ENCODE measurements at regions not wholly inside any gene's neighbourhood (a gene's known extent, or its start where the extent isn't known, plus 50 kb on each side); places are given as distances from the start of the nearest gene placed in this dataset.

DNA sequence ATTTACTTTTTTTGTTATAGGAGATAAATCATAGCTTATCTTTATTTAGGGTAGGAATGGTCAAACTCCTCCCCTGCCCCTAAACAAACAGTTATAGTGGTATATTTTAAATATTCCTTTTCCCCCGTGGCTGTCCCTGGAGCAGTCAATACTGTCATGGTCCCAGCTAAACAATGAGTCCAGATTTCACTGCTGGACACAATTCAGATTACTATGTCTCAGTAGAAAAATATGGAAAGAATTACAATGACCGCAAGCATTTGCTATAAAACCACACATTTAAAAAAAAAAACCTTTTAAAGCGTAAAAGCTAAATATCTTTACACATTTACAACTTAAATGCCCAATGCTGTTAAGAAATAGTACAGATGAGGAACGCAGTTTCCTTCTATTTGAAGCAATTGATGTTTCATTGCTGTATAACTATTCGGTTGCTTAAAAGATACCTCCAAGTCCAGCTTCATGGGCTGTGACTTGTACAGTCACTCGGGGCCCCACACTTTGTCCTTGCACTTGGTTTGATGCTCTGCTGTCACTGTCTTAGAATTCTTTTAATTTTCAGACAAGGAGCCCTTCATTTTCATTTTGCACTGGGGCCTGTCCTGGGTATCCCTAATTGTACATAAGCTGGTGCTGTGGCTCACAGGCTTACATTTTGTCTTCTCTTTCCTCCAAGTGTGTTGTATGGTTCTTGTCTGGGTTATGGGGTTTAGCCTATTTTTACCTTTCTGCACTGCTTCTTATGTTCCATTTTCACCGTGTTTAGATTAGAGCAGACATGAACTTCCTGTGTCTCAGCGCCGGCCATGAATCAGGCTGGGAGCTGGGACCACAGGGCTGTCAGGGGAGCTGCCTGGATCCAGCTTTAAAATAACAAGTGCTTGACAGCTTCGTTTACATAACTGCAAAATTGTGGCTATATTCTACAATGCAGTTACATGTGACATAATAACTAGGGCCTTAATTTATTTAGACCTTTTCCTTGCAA is 530.2 kb upstream of the FZD8 start:
- TF ChIP-seq, protein P1, sequence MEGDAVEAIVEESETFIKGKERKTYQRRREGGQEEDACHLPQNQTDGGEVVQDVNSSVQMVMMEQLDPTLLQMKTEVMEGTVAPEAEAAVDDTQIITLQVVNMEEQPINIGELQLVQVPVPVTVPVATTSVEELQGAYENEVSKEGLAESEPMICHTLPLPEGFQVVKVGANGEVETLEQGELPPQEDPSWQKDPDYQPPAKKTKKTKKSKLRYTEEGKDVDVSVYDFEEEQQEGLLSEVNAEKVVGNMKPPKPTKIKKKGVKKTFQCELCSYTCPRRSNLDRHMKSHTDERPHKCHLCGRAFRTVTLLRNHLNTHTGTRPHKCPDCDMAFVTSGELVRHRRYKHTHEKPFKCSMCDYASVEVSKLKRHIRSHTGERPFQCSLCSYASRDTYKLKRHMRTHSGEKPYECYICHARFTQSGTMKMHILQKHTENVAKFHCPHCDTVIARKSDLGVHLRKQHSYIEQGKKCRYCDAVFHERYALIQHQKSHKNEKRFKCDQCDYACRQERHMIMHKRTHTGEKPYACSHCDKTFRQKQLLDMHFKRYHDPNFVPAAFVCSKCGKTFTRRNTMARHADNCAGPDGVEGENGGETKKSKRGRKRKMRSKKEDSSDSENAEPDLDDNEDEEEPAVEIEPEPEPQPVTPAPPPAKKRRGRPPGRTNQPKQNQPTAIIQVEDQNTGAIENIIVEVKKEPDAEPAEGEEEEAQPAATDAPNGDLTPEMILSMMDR (conservative IDR thresholded peaks at IDR 0.05; ENCODE audit: low read depth, low read length): no peak
- no peak for TF ChIP-seq EZH2 (IDR thresholded peaks at IDR 0.05; ENCODE audit: borderline replicate concordance, low read depth, low read length, poor library complexity, severe bottlenecking)

All from A673 (cell line).